Ecto neural progenitor cell (in vitro differentiated cells): ENCODE measurements at regions not wholly inside any gene's neighbourhood (a gene's known extent, or its start where the extent isn't known, plus 50 kb on each side); places are given as distances from the start of the nearest gene placed in this dataset.
A peak's percentile ranks its signal among the peaks of the same experiment; 100 is the strongest.
"Not testable (repeated sequence)": the region's sequence is repeated elsewhere in the genome, so short reads cannot be mapped to it uniquely, and the experiment has no call there.

Experiments used
- DNase-seq: peaks from one replicate; pipeline ENCODE4 v3.0.0-alpha.2; 2018; ENCODE audit warnings: low spot score

GRCh38 chr12:3367750-3368444 lies 123.1 kb upstream of the PRMT8 start:
- DNase-seq = no peak

- DNase-seq = no peak
Observed at GRCh38 chr12:3371018-3371417, 120.0 kb upstream of the PRMT8 start.

GRCh38 chr12:3375326-3375725 lies 115.7 kb upstream of the PRMT8 start:
- peak; percentile 25 for DNase-seq

- DNase-seq = peak; percentile 38
Observed at GRCh38 chr12:3376779-3377455, 114.1 kb upstream of the PRMT8 start.

- no peak for DNase-seq
Observed at GRCh38 chr12:3378655-3379054, 112.3 kb upstream of the PRMT8 start.

- DNase-seq = no peak
Observed at GRCh38 chr12:3379079-3379478, 111.9 kb upstream of the PRMT8 start.

GRCh38 chr12:3380200-3381043 lies 110.6 kb upstream of the PRMT8 start:
- DNase-seq = no peak

GRCh38 chr12:3381059-3382047 lies 109.7 kb upstream of the PRMT8 start:
- DNase-seq = no peak

GRCh38 chr12:3389986-3390385 lies 101.0 kb upstream of the PRMT8 start:
- DNase-seq = no peak

- not testable (repeated sequence) for DNase-seq
Observed at GRCh38 chr12:3397596-3397995, 93.4 kb upstream of the PRMT8 start.

- no peak for DNase-seq
Observed at GRCh38 chr12:3398196-3398789, 92.7 kb upstream of the PRMT8 start.

- no peak for DNase-seq
Observed at GRCh38 chr12:3405821-3406220, 85.2 kb upstream of the PRMT8 start.

GRCh38 chr12:3407723-3408122 lies 83.3 kb upstream of the PRMT8 start:
- DNase-seq = no peak

GRCh38 chr12:3409662-3410061 lies 81.3 kb upstream of the PRMT8 start:
- DNase-seq = peak; percentile 30

GRCh38 chr12:3416159-3416558 lies 74.8 kb upstream of the PRMT8 start:
- DNase-seq = no peak

GRCh38 chr12:3416670-3417069 lies 74.3 kb upstream of the PRMT8 start:
- DNase-seq = no peak

- no peak for DNase-seq
Observed at GRCh38 chr12:3417113-3417512, 73.9 kb upstream of the PRMT8 start.

- no peak for DNase-seq
Observed at GRCh38 chr12:3417937-3418462, 73.0 kb upstream of the PRMT8 start.

- no peak for DNase-seq
Observed at GRCh38 chr12:3418609-3419390, 72.2 kb upstream of the PRMT8 start.

GRCh38 chr12:3419558-3419957 lies 71.4 kb upstream of the PRMT8 start:
- no peak for DNase-seq
